Esophagus muscularis mucosa (tissue), 3 donors: ENCODE measurements at regions not wholly inside any gene's neighbourhood (a gene's known extent, or its start where the extent isn't known, plus 50 kb on each side); places are given as distances from the start of the nearest gene placed in this dataset.

Experiments used
- CTCF ChIP-seq, 3 experiments: fragments of 200-600 bp in 2 of 3; fragments of 450-650 bp in 1 of 3; sonication (generic) in 2 of 3; IDR thresholded peaks; one replicate each; pipeline ENCODE4 v1.5.1; 2017 to 2019; ENCODE audit warnings: antibody characterized with exemption in 3 of 3, mild to moderate bottlenecking in 2 of 3, moderate library complexity in 1 of 3
- POLR2A ChIP-seq: fragments of 450-650 bp; IDR thresholded peaks from one replicate; pipeline ENCODE4 v1.6.1; 2017; ENCODE audit warnings: antibody characterized with exemption, moderate library complexity, mild to moderate bottlenecking, low read depth

GRCh38 chr2:145543155-145543554, 1023.2 kb upstream of the ZEB2 start:
- no peak for TF ChIP-seq CTCF (IDR thresholded peaks at IDR 0.05)
- no peak for TF ChIP-seq POLR2A
